ENCODE measurements at regions not wholly inside any gene's neighbourhood (a gene's known extent, or its start where the extent isn't known, plus 50 kb on each side); places are given as distances from the start of the nearest gene placed in this dataset.
"Not testable (repeated sequence)": the region's sequence is repeated elsewhere in the genome, so short reads cannot be mapped to it uniquely, and the experiment has no call there.

GRCh38 chr1:243021365-243021764 is 233.7 kb downstream of the CEP170 start:
- POLR2A ChIA-PET (ENCODE audit: partially characterized antibody); FAIRE-seq: not testable (repeated sequence)

GRCh38 chr1:243019030-243019635 is 235.9 kb downstream of the CEP170 start:
- H3K9ac ChIP-seq (replicated peaks in 1 of 4; ENCODE audit: extremely low read depth in 1 of 4, low read depth in 3 of 4, low read length in 3 of 4); H3K14ac ChIP-seq (ENCODE audit: insufficient read length); H3K27ac ChIP-seq (ENCODE audit: low read depth, low read length); H3K4ac ChIP-seq (replicated peaks; ENCODE audit: insufficient read length, low read depth, low read length); H2BK15ac ChIP-seq (ENCODE audit: low read length); H3K4me1 ChIP-seq (replicated peaks in 1 of 4; ENCODE audit: control insufficient read depth in 3 of 4, insufficient read depth in 4 of 4, low read length in 3 of 4); H2AK5ac ChIP-seq (ENCODE audit: low read depth, low read length); H3K4me2 ChIP-seq (ENCODE audit: insufficient read depth in 1 of 2, low read depth in 2 of 2, low read length in 2 of 2); H4K8ac ChIP-seq (ENCODE audit: extremely low read depth, insufficient read depth, low read length); FAIRE-seq; H3K23ac ChIP-seq (ENCODE audit: insufficient read length); H3K36me3 ChIP-seq (ENCODE audit: control insufficient read depth in 2 of 4, insufficient read depth in 4 of 4, low read length in 3 of 4); CTCF ChIA-PET (ENCODE audit: partially characterized antibody); H3K23me2 ChIP-seq (ENCODE audit: low read depth, low read length); H3K4me3 ChIP-seq (ENCODE audit: extremely low read depth in 1 of 4, insufficient read depth in 2 of 4, low read depth in 3 of 4, low read length in 4 of 4); H3K56ac ChIP-seq (replicated peaks; ENCODE audit: insufficient read length, low read depth, low read length); H4K20me1 ChIP-seq (replicated peaks in 1 of 2; ENCODE audit: control insufficient read depth in 1 of 2, insufficient read depth in 2 of 2, low read length in 2 of 2); H2BK12ac ChIP-seq (ENCODE audit: low read depth, low read length); H3K9me3 ChIP-seq (ENCODE audit: insufficient read depth in 2 of 2, low read depth in 1 of 2, low read length in 1 of 2); H3K27me3 ChIP-seq (replicated peaks in 1 of 4; ENCODE audit: control insufficient read depth in 3 of 4, extremely low read depth in 1 of 4, insufficient read depth in 3 of 4, low read length in 3 of 4); H2BK120ac ChIP-seq (replicated peaks; ENCODE audit: low read depth, low read length); H3K18ac ChIP-seq (ENCODE audit: extremely low read depth, low read length); H2BK20ac ChIP-seq (ENCODE audit: low read length); H2BK5ac ChIP-seq (ENCODE audit: low read depth, low read length); H4K5ac ChIP-seq (ENCODE audit: insufficient read length, low read depth, low read length); H4K91ac ChIP-seq (replicated peaks; ENCODE audit: insufficient read length, low read length); POLR2A ChIA-PET (ENCODE audit: partially characterized antibody); H3K79me1 ChIP-seq (ENCODE audit: low read depth, low read length); H2AFZ ChIP-seq (ENCODE audit: low read length); H3K79me2 ChIP-seq (ENCODE audit: control insufficient read depth in 1 of 2, insufficient read depth in 2 of 2, low read length in 2 of 2): not testable (repeated sequence)
- 0% methylated on average over 1 of the region's 1 CpG; no CpG with 5 or more reads in 1 of the 2 experiments for WGBS, 2 experiments (ENCODE audit: extremely low coverage in 1 of 2, insufficient coverage in 1 of 2, insufficient read length in 1 of 2, insufficient replicate concordance in 2 of 2, low coverage in 1 of 2, low lambda C conversion rate in 2 of 2, missing lambda C conversion rate in 1 of 2)
- peak in 1 of 2 experiments; percentile 89 for DNase-seq (ENCODE audit: low read depth in 1 of 2, low spot score in 2 of 2)

More at GRCh38 chr1:243021365-243021764, 233.7 kb downstream of the CEP170 start:
- H3K4me1 ChIP-seq (replicated peaks in 1 of 4; ENCODE audit: control insufficient read depth in 3 of 4, insufficient read depth in 4 of 4, low read length in 3 of 4); H2BK20ac ChIP-seq (ENCODE audit: low read length); H3K9me3 ChIP-seq (ENCODE audit: insufficient read depth in 2 of 2, low read depth in 1 of 2, low read length in 1 of 2); H3K9ac ChIP-seq (replicated peaks in 1 of 4; ENCODE audit: extremely low read depth in 1 of 4, low read depth in 3 of 4, low read length in 3 of 4); H2BK15ac ChIP-seq (ENCODE audit: low read length); H3K27me3 ChIP-seq (replicated peaks in 1 of 4; ENCODE audit: control insufficient read depth in 3 of 4, extremely low read depth in 1 of 4, insufficient read depth in 3 of 4, low read length in 3 of 4); H4K8ac ChIP-seq (ENCODE audit: extremely low read depth, insufficient read depth, low read length); H3K79me1 ChIP-seq (ENCODE audit: low read depth, low read length); H4K91ac ChIP-seq (replicated peaks; ENCODE audit: insufficient read length, low read length); H2BK5ac ChIP-seq (ENCODE audit: low read depth, low read length); CTCF ChIA-PET (ENCODE audit: partially characterized antibody); H3K4ac ChIP-seq (replicated peaks; ENCODE audit: insufficient read length, low read depth, low read length); DNase-seq (ENCODE audit: low read depth in 1 of 2, low spot score in 2 of 2); H4K20me1 ChIP-seq (replicated peaks in 1 of 2; ENCODE audit: control insufficient read depth in 1 of 2, insufficient read depth in 2 of 2, low read length in 2 of 2); H2AK5ac ChIP-seq (ENCODE audit: low read depth, low read length); H3K4me2 ChIP-seq (ENCODE audit: insufficient read depth in 1 of 2, low read depth in 2 of 2, low read length in 2 of 2); H3K36me3 ChIP-seq (ENCODE audit: control insufficient read depth in 2 of 4, insufficient read depth in 4 of 4, low read length in 3 of 4); H3K18ac ChIP-seq (ENCODE audit: extremely low read depth, low read length); H3K56ac ChIP-seq (replicated peaks; ENCODE audit: insufficient read length, low read depth, low read length); H3K4me3 ChIP-seq (ENCODE audit: extremely low read depth in 1 of 4, insufficient read depth in 2 of 4, low read depth in 3 of 4, low read length in 4 of 4); H2AFZ ChIP-seq (ENCODE audit: low read length); H3K23ac ChIP-seq (ENCODE audit: insufficient read length); H3K27ac ChIP-seq (ENCODE audit: low read depth, low read length); H3K14ac ChIP-seq (ENCODE audit: insufficient read length); H4K5ac ChIP-seq (ENCODE audit: insufficient read length, low read depth, low read length); H2BK12ac ChIP-seq (ENCODE audit: low read depth, low read length); H3K23me2 ChIP-seq (ENCODE audit: low read depth, low read length); H2BK120ac ChIP-seq (replicated peaks; ENCODE audit: low read depth, low read length); H3K79me2 ChIP-seq (ENCODE audit: control insufficient read depth in 1 of 2, insufficient read depth in 2 of 2, low read length in 2 of 2): not testable (repeated sequence)
- WGBS, 2 experiments (ENCODE audit: extremely low coverage in 1 of 2, insufficient coverage in 1 of 2, insufficient read length in 1 of 2, insufficient replicate concordance in 2 of 2, low coverage in 1 of 2, low lambda C conversion rate in 2 of 2, missing lambda C conversion rate in 1 of 2) = 89% methylated on average over 4 of the region's 4 CpGs; no CpG with 5 or more reads in 1 of the 2 experiments
